ENCODE measurements at regions not wholly inside any gene's neighbourhood (a gene's known extent, or its start where the extent isn't known, plus 50 kb on each side); places are given as distances from the start of the nearest gene placed in this dataset.

- TF ChIP-seq POLR2A (IDR thresholded peaks at IDR 0.05) (no peak), CTCF (IDR thresholded peaks at IDR 0.05) (no peak)
These were observed 418.1 kb upstream of the KLF4 start for GRCh38 chr9:107907715-107908114.
